HepG2 (cell line): ENCODE measurements at regions not wholly inside any gene's neighbourhood (a gene's known extent, or its start where the extent isn't known, plus 50 kb on each side); places are given as distances from the start of the nearest gene placed in this dataset.

Experiments used
- ATAC-seq: fragments of 200-7000 bp; cut with Tn5 transposase; 3 replicates; pipeline ENCODE4 v1.9.1; 2020; ENCODE audit warnings: mild to moderate bottlenecking, moderate library complexity
- BruUV-seq: library from RNA; stranded (reverse); fragments of 400-500 nt; replicated peaks from 2 replicates; lab custom pipeline; 2021; lab: Mats Ljungman, UMichigan
- CTCF ChIA-PET: fragments of 300-600 bp; formaldehyde crosslinking; extraction: SDS; loops from one replicate; lab custom pipeline; 2021; ENCODE audit warnings: low total read pairs, inconsistent platforms, low intra/inter-chr PET ratio; lab: Yijun Ruan, JAX
- POLR2A ChIA-PET: fragments of 350-600 bp; sonication (Branson Sonifier 250); formaldehyde crosslinking; loops from one replicate; lab custom pipeline; 2020; ENCODE audit warnings: antibody characterized with exemption, inconsistent platforms; lab: Yijun Ruan, JAX
- DNase-seq: peaks from one replicate; pipeline ENCODE4 v3.0.0-alpha.2; 2015; ENCODE audit warnings: low spot score
- FAIRE-seq: peaks from 3 replicates; lab custom pipeline; 2011; peaks lifted over from hg19 to GRCh38; lab: Jason Lieb, UNC
- H2AFZ ChIP-seq: one replicate; pipeline ENCODE4 v1.6.1; 2011; ENCODE audit warnings: low read length, inconsistent platforms
- H3K27ac ChIP-seq: fragments of 300-600 bp; 3 replicates; pipeline ENCODE4 v1.8.0; 2011; ENCODE audit warnings: mixed run types, mild to moderate bottlenecking, mixed read lengths, low read length, inconsistent platforms; ENCODE audit not compliant: insufficient read depth; ENCODE audit errors: extremely low read length
- H3K27me3 ChIP-seq, 2 experiments: fragments of 200-600 bp in 1 of 2; 2 replicates in 1 of 2; 3 replicates in 1 of 2; pipeline versions ENCODE4 v1.6.0 to v1.8.0; 2011; ENCODE audit warnings: low read length in 2 of 2, mild to moderate bottlenecking in 2 of 2, moderate library complexity in 2 of 2, inconsistent platforms in 1 of 2; ENCODE audit not compliant: insufficient read depth in 2 of 2, control insufficient read depth in 1 of 2
- H3K36me3 ChIP-seq, 2 experiments: fragments of 200-600 bp in 1 of 2; replicated peaks in 1 of 2; 2 replicates in 1 of 2; 3 replicates in 1 of 2; pipeline versions ENCODE4 v1.5.1 to v1.8.0; 2011; ENCODE audit warnings: low read length in 2 of 2, inconsistent platforms in 1 of 2; ENCODE audit not compliant: insufficient read depth in 2 of 2, control insufficient read depth in 1 of 2
- H3K4me1 ChIP-seq: 2 replicates; pipeline ENCODE4 v1.5.1; 2012; ENCODE audit warnings: low read length, inconsistent platforms; ENCODE audit not compliant: insufficient read depth
- H3K4me2 ChIP-seq: 2 replicates; pipeline ENCODE4 v1.6.0; 2011; ENCODE audit warnings: low read depth, low read length, inconsistent platforms
- H3K4me3 ChIP-seq, 3 experiments: fragments of 200-600 bp in 1 of 3; sonication (generic), shearing (Covaris generic) in 1 of 3; replicated peaks in 1 of 3; 2 replicates each; pipeline ENCODE4 v1.5.1; 2011 to 2016; ENCODE audit warnings: low read length in 3 of 3, inconsistent platforms in 2 of 3, low read depth in 2 of 3, mild to moderate bottlenecking in 2 of 3, control low read depth in 1 of 3, mixed read lengths in 1 of 3; ENCODE audit not compliant: insufficient read depth in 1 of 3
- H3K79me2 ChIP-seq: one replicate; pipeline ENCODE4 v1.6.1; 2011; ENCODE audit warnings: low read length, inconsistent platforms; ENCODE audit not compliant: insufficient read depth
- H3K9ac ChIP-seq: 2 replicates; pipeline ENCODE4 v1.6.0; 2011; ENCODE audit warnings: mild to moderate bottlenecking, low read depth, low read length, inconsistent platforms; ENCODE audit not compliant: insufficient read depth
- H3K9me3 ChIP-seq: 2 replicates; pipeline ENCODE4 v1.5.1; 2012; ENCODE audit warnings: mild to moderate bottlenecking, low read length
- H4K20me1 ChIP-seq: 2 replicates; pipeline ENCODE4 v1.6.0; 2011; ENCODE audit warnings: inconsistent platforms, mild to moderate bottlenecking, low read length, moderate library complexity; ENCODE audit not compliant: insufficient read depth
- ATF7 ChIP-seq, 2 experiments: fragments of 450-650 bp in 1 of 2; sonication (generic) in 1 of 2; formaldehyde crosslinking in 1 of 2; IDR thresholded peaks; 2 replicates each; pipeline versions ENCODE4 v1.4.0 to v1.6.1; 2016 to 2020; ENCODE audit warnings: antibody characterized with exemption in 1 of 2, mild to moderate bottlenecking in 1 of 2, missing genetic modification reagents in 1 of 2
- BCL3 ChIP-seq: sonication (generic); formaldehyde crosslinking; IDR thresholded peaks from 2 replicates; pipeline ENCODE4 v1.5.1; 2020; ENCODE audit warnings: mild to moderate bottlenecking, missing genetic modification reagents, moderate library complexity
- BHLHE40 ChIP-seq: IDR thresholded peaks from 2 replicates; pipeline ENCODE4 v1.6.1; 2011; ENCODE audit warnings: low read length, improper control_type of control experiment
- DNMT3B ChIP-seq: conservative IDR thresholded peaks from 2 replicates; pipeline ENCODE4 v1.6.1; 2016; ENCODE audit warnings: missing biosample characterization, control low read depth
- E2F1 ChIP-seq: sonication (generic); formaldehyde crosslinking; IDR thresholded peaks from 2 replicates; pipeline ENCODE4 v1.5.0; 2020; ENCODE audit warnings: missing genetic modification reagents
- ZBTB34 ChIP-seq: sonication (generic); formaldehyde crosslinking; IDR thresholded peaks from 2 replicates; pipeline ENCODE4 v1.8.0; 2022; ENCODE audit warnings: mild to moderate bottlenecking, missing genetic modification reagents
- ZBTB8A ChIP-seq: sonication (generic); formaldehyde crosslinking; IDR thresholded peaks from 2 replicates; pipeline ENCODE4 v1.4.0; 2020; ENCODE audit warnings: mild to moderate bottlenecking, low read depth, missing genetic modification reagents, borderline replicate concordance
- ZNF274 ChIP-seq: sonication (generic); formaldehyde crosslinking; IDR thresholded peaks from 2 replicates; pipeline ENCODE4 v1.5.1; 2020; ENCODE audit warnings: mild to moderate bottlenecking, missing genetic modification reagents
- WGBS: methylation state at CpG from one replicate; pipeline ENCODE4 v1.1.6; 2017; ENCODE audit warnings: low lambda C conversion rate; 5-methylcytosine and 5-hydroxymethylcytosine counted together
- in situ Hi-C: cut with HindIII; loops from 2 replicates; pipeline ENCODE4 v1.10.0; 2017; ENCODE audit warnings: low pct_unique_long_range_greater_than_20kb; ENCODE audit not compliant: extremely low pct_ligation_motif_present
- intact Hi-C: fragments of 100-400 bp; cut with micrococcal nuclease; formaldehyde crosslinking; loops from one replicate; pipeline ENCODE4 v1.10.0; 2022; ENCODE audit not compliant: unreplicated experiment

- DNase-seq (no peak), ATAC-seq (no peak), FAIRE-seq (no peak)
- no peak overlapping the region for H3K9ac ChIP-seq
- ChIA-PET POLR2A (no interaction called here), CTCF (no interaction called here)
- no peak overlapping the region for H2AFZ ChIP-seq
- no peak overlapping the region for H3K27ac ChIP-seq
- no peaks in the 10 kb centered on the region for H3K36me3 ChIP-seq
- no peaks in the 10 kb centered on the region for H3K79me2 ChIP-seq
- in situ Hi-C loops: loop anchor here (25.0 kb wide), 1 partner anchor 362 kb away; the partner anchor contains the start of gene LHFPL6
- WGBS: 32% methylated on average over 9 of the region's 9 CpGs
- H3K9me3 ChIP-seq: no peaks in the 10 kb centered on the region
- H3K4me3 ChIP-seq: no peak overlapping the region
- BruUV-seq: no TSS peak
- intact Hi-C loops: no loop called here
- no peak for TF ChIP-seq BHLHE40
- TF ChIP-seq ZNF274 (CRISPR knock-in tag): no peak
- TF ChIP-seq BCL3: no peak
- no peak for TF ChIP-seq DNMT3B (CRISPR knock-in tag)
- no peak for TF ChIP-seq ZBTB34 (CRISPR knock-in tag)
- no peak for TF ChIP-seq ZBTB8A (CRISPR knock-in tag)
- no peak for TF ChIP-seq E2F1 (CRISPR knock-in tag)
- no peak for TF ChIP-seq ATF7 (IDR thresholded peaks at IDR 0.05)
- TF ChIP-seq ATF7 (CRISPR knock-in tag; IDR thresholded peaks at IDR 0.05): no peak
- H4K20me1 ChIP-seq: no peaks in the 10 kb centered on the region
- no peaks in the 10 kb centered on the region for H3K4me1 ChIP-seq
- H3K27me3 ChIP-seq: no peaks in the 10 kb centered on the region; a peak in 1 of 5 replicates
- no peak overlapping the region for H3K4me2 ChIP-seq
Observed at GRCh38 chr13:39249982-39250381, 211.7 kb downstream of the NHLRC3 start.
